Natural killer cell (primary cell): ENCODE measurements at regions not wholly inside any gene's neighbourhood (a gene's known extent, or its start where the extent isn't known, plus 50 kb on each side); places are given as distances from the start of the nearest gene placed in this dataset.

Experiments
- ATAC-seq, 3 donors: fragments of 150-1000 bp in 2 of 3; fragments of 200-7000 bp in 1 of 3; cut with Tn5 transposase; 1 replicate in 1 of 3; 2 replicates in 2 of 3; pipeline ENCODE4 v1.10.0; 2021; ENCODE audit warnings: mild to moderate bottlenecking in 2 of 3, moderate library complexity in 2 of 3
- DNase-seq, 2 donors: peaks; one replicate each; pipeline versions ENCODE4 v3.0.0 to v3.0.0-alpha.2; 2013 to 2021; ENCODE audit warnings: mixed read lengths in 1 of 2
- H3K27ac ChIP-seq: one replicate; pipeline ENCODE4 v1.5.1; 2013; ENCODE audit warnings: mild to moderate bottlenecking, low read length
- H3K27me3 ChIP-seq: one replicate; pipeline ENCODE4 v1.6.1; 2013; ENCODE audit warnings: low read length; ENCODE audit not compliant: control insufficient read depth, insufficient read depth
- H3K36me3 ChIP-seq: one replicate; pipeline ENCODE4 v1.6.1; 2013; ENCODE audit warnings: low read length; ENCODE audit not compliant: control insufficient read depth, insufficient read depth
- H3K4me1 ChIP-seq: one replicate; pipeline ENCODE4 v1.6.1; 2013; ENCODE audit warnings: low read length; ENCODE audit not compliant: control insufficient read depth, insufficient read depth
- H3K4me3 ChIP-seq: one replicate; pipeline ENCODE4 v1.5.1; 2013; ENCODE audit warnings: low read length
- H3K9me3 ChIP-seq: one replicate; pipeline ENCODE4 v1.6.1; 2013; ENCODE audit warnings: low read length; ENCODE audit not compliant: control insufficient read depth, insufficient read depth
- H3K27ac Mint-ChIP-seq, 2 donors: one replicate each; pipeline ENCODE4 v1.8.0; 2022; ENCODE audit warnings: mild to moderate bottlenecking in 2 of 2, mixed read lengths in 2 of 2, moderate library complexity in 1 of 2
- H3K27me3 Mint-ChIP-seq, 2 donors: one replicate each; pipeline ENCODE4 v1.8.0; 2022; ENCODE audit warnings: low read depth in 2 of 2, mixed read lengths in 2 of 2
- H3K36me3 Mint-ChIP-seq: one replicate; pipeline ENCODE4 v1.8.0; 2022; ENCODE audit warnings: mixed read lengths
- H3K4me1 Mint-ChIP-seq, 2 donors: one replicate each; pipeline ENCODE4 v1.8.0; 2022; ENCODE audit warnings: mixed read lengths in 2 of 2
- H3K4me3 Mint-ChIP-seq: one replicate; pipeline ENCODE4 v1.8.0; 2022; ENCODE audit warnings: mild to moderate bottlenecking, moderate library complexity, mixed read lengths
- H3K9me3 Mint-ChIP-seq, 2 donors: one replicate each; pipeline ENCODE4 v1.8.0; 2022; ENCODE audit warnings: mixed read lengths in 2 of 2
- CTCF ChIP-seq: fragments of 200-600 bp; IDR thresholded peaks from one replicate; pipeline ENCODE4 v1.8.0; 2022; ENCODE audit warnings: antibody characterized with exemption
- WGBS: methylation state at CpG from one replicate; pipeline ENCODE4 v1.1.7; 2013; ENCODE audit warnings: missing lambda C conversion rate; ENCODE audit not compliant: insufficient coverage; 5-methylcytosine and 5-hydroxymethylcytosine counted together
- intact Hi-C: fragments of 100-400 bp; cut with micrococcal nuclease; formaldehyde crosslinking; loops from one replicate; pipeline ENCODE4 v1.14.2; 2022

- DNase-seq = no peak
- H3K27me3 Mint-ChIP-seq = no peaks in the 10 kb centered on the region
- Histone ChIP-seq H3K36me3 (no peaks in the 10 kb centered on the region), H3K9me3 (no peaks in the 10 kb centered on the region), H3K4me3 (no peak overlapping the region), H3K4me1 (no peaks in the 10 kb centered on the region), H3K27me3 (no peaks in the 10 kb centered on the region), H3K27ac (no peak overlapping the region)
- 100% methylated on average over 1 of the region's 1 CpG for WGBS
- no peak overlapping the region for H3K27ac Mint-ChIP-seq
- H3K4me3 Mint-ChIP-seq = no peak overlapping the region
- ATAC-seq = no peak
- peaks cover 4 to 10% of the 10 kb centered on the region in 2 donors for H3K9me3 Mint-ChIP-seq
- no peaks in the 10 kb centered on the region for H3K36me3 Mint-ChIP-seq
- intact Hi-C loops = no loop called here
- H3K4me1 Mint-ChIP-seq = no peaks in the 10 kb centered on the region
- TF ChIP-seq CTCF = no peak
These were observed 622.7 kb downstream of the RAPGEF2 start for GRCh38 chr4:159725571-159725970.

- ATAC-seq (no peak), DNase-seq (no peak)
- WGBS = 79% methylated on average over 4 of the region's 6 CpGs
- H3K4me1 ChIP-seq = no peaks in the 10 kb centered on the region
- Mint-ChIP-seq H3K4me3 (no peak overlapping the region), H3K27me3 (no peaks in the 10 kb centered on the region), H3K36me3 (no peaks in the 10 kb centered on the region), H3K4me1 (no peaks in the 10 kb centered on the region), H3K27ac (no peak overlapping the region), H3K9me3 (peaks cover 5 to 8% of the 10 kb centered on the region in 2 donors)
- no peak for TF ChIP-seq CTCF
- no peaks in the 10 kb centered on the region for H3K36me3 ChIP-seq
- H3K27me3 ChIP-seq = no peaks in the 10 kb centered on the region
- intact Hi-C loops = no loop called here
- H3K4me3 ChIP-seq = no peak overlapping the region
- H3K9me3 ChIP-seq = no peaks in the 10 kb centered on the region
- no peak overlapping the region for H3K27ac ChIP-seq
These were observed 632.7 kb downstream of the RAPGEF2 start for GRCh38 chr4:159735281-159736207.

GRCh38 chr4:159736411-159736810 lies 633.5 kb downstream of the RAPGEF2 start:
- DNase-seq = no peak
- H3K4me1 Mint-ChIP-seq = no peaks in the 10 kb centered on the region
- no peak overlapping the region for H3K4me3 Mint-ChIP-seq
- H3K36me3 Mint-ChIP-seq = no peaks in the 10 kb centered on the region
- Histone ChIP-seq H3K36me3 (no peaks in the 10 kb centered on the region), H3K27me3 (no peaks in the 10 kb centered on the region), H3K4me3 (no peak overlapping the region), H3K4me1 (no peaks in the 10 kb centered on the region), H3K9me3 (no peaks in the 10 kb centered on the region), H3K27ac (no peak overlapping the region)
- no peak for TF ChIP-seq CTCF
- peaks cover 8 to 12% of the 10 kb centered on the region in 2 donors for H3K9me3 Mint-ChIP-seq
- intact Hi-C loops = no loop called here
- ATAC-seq = no peak
- H3K27me3 Mint-ChIP-seq = no peaks in the 10 kb centered on the region
- H3K27ac Mint-ChIP-seq = no peak overlapping the region
- WGBS = 90% methylated on average over 5 of the region's 7 CpGs

GRCh38 chr4:159743971-159744370 lies 641.1 kb downstream of the RAPGEF2 start:
- 50% methylated on average over 2 of the region's 2 CpGs for WGBS
- ATAC-seq (no peak), DNase-seq (no peak)
- Mint-ChIP-seq H3K36me3 (no peaks in the 10 kb centered on the region), H3K4me1 (no peaks in the 10 kb centered on the region), H3K27ac (no peak overlapping the region), H3K4me3 (no peak overlapping the region), H3K27me3 (no peaks in the 10 kb centered on the region), H3K9me3 (peaks cover 14 to 20% of the 10 kb centered on the region in 2 donors)
- intact Hi-C loops = no loop called here
- H3K9me3 ChIP-seq = peaks cover 4% of the 10 kb centered on the region
- no peaks in the 10 kb centered on the region for H3K4me1 ChIP-seq
- no peaks in the 10 kb centered on the region for H3K27me3 ChIP-seq
- H3K36me3 ChIP-seq = no peaks in the 10 kb centered on the region
- H3K27ac ChIP-seq = no peak overlapping the region
- TF ChIP-seq CTCF = no peak
- no peak overlapping the region for H3K4me3 ChIP-seq
